ENCODE measurements at regions not wholly inside any gene's neighbourhood (a gene's known extent, or its start where the extent isn't known, plus 50 kb on each side); places are given as distances from the start of the nearest gene placed in this dataset.
"Not testable (repeated sequence)": the region's sequence is repeated elsewhere in the genome, so short reads cannot be mapped to it uniquely, and the experiment has no call there.

DNA sequence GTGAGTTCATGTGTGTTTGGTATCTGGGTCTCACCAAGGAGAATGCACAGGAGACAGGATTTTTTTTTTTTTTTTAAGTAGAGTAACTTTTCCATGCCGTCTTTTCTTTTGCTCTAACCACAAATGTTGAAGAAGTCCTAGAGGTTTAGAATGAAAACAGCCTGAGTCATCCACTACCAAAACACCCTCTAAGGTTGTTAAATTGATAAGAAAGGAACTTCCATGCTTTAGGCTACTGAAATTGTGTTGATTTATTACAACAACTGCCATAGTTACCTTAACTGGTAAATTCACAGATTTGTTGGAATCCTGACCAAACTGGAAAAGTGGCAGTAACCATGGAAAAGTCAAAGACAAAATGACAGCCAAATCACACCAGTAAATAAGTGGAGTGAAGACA lies 375.6 kb downstream of the AMY1C start:
- in situ Hi-C loops (cut with HindIII; ENCODE audit: low pct_ligation_motif_present, low pct_unique_long_range_greater_than_20kb, low sequenced_read_pairs), result no loop called here
- peak; percentile 8 for DNase-seq

DNA sequence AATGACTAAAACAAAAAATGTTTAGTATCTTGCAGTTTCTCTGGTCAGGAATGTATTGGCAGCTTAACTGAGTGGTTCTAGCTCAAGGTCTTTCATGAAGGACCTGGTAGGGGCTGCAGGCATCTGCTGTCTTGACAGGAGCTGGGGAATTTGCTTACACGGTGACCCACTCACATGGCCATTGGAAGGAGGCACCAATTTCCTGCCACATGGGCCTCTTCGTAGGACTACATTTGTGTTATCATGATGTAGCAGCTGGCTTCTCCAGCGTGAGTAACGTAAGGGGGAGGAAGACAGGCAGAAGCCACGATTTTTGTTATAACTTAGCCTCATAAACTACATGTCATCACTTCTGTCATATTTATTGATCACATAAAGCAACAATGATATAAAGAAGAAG lies 376.3 kb downstream of the AMY1C start:
- peak; percentile 30 for DNase-seq
- in situ Hi-C loops (cut with HindIII; ENCODE audit: low pct_ligation_motif_present, low pct_unique_long_range_greater_than_20kb, low sequenced_read_pairs), result no loop called here

DNA sequence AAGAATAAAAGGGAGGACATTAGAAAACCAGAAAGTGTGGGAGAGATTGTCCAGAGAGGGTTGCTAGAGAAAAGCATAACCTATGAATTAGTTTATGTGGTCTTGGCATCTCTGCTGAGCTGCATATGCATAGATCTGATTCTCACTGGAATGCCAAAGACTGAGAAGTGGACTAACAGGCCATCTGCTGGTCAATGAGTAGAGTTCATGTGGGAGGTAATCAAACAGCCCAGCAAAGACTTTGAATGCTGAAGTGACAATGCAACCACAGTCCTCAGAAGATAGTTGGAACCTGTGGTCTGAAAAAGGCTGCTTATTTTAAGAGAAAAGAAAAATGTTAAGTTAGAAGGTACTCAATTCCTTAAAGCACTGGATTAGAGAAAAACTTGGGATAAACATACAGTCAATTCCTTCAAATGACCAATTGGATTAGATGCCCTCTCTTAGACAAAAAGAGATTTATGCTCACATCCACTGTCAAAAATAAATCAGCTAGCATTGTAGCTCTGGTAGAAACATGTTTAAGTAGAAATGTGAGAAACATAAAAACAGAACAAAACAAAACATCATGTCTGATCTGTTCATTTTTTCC lies 382.8 kb downstream of the AMY1C start:
- in situ Hi-C loops (cut with HindIII; ENCODE audit: low pct_ligation_motif_present, low pct_unique_long_range_greater_than_20kb, low sequenced_read_pairs), result no loop called here

DNA sequence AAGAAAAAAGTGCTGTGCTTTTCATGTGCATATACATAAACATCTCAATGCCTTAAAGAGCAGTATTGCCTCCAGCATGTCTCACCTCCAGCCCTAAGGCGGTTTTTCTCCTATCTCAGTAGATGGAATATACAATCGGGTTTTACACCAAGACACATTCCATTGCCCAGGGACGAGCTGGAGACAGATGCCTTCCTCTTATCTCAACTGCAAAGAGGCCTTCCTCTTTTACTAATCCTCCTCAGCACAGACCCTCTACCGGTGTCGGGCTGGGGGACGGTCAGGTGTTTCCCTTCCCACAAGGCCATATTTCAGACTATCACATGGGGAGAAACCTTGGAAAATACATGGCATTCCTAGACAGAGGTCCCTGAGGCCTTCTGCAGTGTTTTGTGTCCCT lies 385.3 kb downstream of the AMY1C start:
- in situ Hi-C loops (cut with HindIII; ENCODE audit: low pct_ligation_motif_present, low pct_unique_long_range_greater_than_20kb, low sequenced_read_pairs), result not testable (repeated sequence)

More for the DNA sequence above, 382.8 kb downstream of the AMY1C start:
- peak; percentile 48 for DNase-seq

DNA sequence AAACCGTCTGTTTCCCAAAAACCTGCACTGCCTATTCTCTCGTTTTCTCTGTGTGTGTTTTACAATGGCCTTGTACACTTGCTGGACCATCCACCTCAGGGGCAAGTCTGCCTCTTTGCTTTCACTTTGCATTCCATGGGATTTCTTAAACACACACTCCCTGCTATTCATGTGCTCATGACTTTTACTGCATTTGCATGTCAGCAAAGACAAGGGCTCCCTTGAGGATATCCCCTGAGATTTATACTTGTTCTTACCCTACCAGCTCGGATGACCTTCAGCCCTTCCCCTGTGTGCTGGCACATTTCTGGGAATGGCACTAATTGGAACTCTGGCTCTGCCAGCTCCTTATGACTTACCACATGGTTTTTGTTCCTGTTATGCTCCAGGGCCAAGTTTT lies 386.9 kb downstream of the AMY1C start:
- in situ Hi-C loops (cut with HindIII; ENCODE audit: low pct_ligation_motif_present, low pct_unique_long_range_greater_than_20kb, low sequenced_read_pairs), result no loop called here
- no peak for DNase-seq

More for the DNA sequence above, 385.3 kb downstream of the AMY1C start:
- DNase-seq, result not testable (repeated sequence)

DNA sequence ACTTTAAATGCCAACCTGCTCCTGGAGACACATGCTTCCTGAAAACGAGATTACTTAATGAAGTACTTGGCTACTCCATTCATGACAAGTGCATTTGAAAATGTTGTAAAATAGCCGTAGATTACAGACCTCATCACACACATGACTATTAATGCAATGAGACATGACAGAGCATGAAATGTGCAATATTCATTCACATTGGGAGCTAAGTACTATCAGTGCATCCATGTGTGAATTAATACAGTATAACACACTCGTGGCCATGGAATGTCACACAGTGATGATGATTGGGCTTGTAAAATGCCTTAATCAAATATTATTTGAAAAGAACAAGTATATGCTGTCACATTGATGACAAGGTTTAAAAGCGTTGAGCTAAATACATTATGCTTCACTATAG lies 407.0 kb downstream of the AMY1C start:
- in situ Hi-C loops (cut with HindIII; ENCODE audit: low pct_ligation_motif_present, low pct_unique_long_range_greater_than_20kb, low sequenced_read_pairs), result no loop called here
- no peak for DNase-seq

DNA sequence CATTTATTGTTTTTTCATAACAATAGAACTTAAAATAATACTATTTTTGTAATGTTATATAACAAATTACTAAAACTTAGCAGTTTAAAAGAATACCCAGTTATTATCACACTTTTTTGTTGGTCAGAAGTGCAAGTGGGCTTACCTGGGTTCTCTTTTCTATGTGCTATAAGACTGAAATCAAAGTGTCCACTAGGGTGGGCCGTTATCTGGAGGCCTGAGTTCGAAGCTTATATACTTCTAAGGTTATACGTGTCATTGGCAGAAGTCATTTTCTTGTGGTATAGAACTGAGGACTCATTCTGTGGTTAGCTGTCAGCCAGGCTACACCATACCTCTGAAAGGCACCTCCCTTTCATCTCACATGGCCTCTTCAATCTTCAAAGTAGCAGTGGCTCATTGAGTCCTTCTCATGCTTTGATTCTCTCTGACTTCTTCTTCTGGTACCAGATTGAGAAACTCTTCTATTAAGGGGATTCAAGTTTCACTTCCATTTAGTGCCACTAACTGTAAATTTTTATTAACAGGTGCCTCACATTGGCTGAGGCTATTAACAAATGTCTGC lies 414.3 kb downstream of the AMY1C start:
- in situ Hi-C loops (cut with HindIII; ENCODE audit: low pct_ligation_motif_present, low pct_unique_long_range_greater_than_20kb, low sequenced_read_pairs), result no loop called here
- DNase-seq, result no peak

DNA sequence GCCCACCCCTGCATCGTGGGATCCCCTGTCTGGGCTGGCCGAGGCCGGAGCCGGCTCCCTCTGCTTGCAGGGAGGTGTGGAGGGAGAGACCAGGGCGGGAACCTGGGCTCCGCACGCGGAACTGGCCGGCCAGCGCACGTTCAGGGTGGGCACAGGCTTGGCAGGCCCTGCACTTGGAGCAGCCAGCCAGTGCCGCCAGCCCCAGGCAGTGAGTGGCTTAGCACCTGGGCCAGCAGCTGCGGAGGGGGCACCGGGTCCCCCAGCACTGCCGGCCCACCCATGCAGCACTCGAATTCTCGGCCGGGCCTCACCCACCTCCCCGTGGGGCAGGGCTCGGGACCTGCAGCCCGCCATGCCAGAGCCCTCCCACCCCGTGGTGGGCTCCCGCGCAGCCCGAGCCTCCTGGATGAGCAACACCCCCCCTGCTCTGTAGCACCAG lies 422.6 kb downstream of the AMY1C start:
- in situ Hi-C loops (cut with HindIII; ENCODE audit: low pct_ligation_motif_present, low pct_unique_long_range_greater_than_20kb, low sequenced_read_pairs), result no loop called here
- no peak for DNase-seq

DNA sequence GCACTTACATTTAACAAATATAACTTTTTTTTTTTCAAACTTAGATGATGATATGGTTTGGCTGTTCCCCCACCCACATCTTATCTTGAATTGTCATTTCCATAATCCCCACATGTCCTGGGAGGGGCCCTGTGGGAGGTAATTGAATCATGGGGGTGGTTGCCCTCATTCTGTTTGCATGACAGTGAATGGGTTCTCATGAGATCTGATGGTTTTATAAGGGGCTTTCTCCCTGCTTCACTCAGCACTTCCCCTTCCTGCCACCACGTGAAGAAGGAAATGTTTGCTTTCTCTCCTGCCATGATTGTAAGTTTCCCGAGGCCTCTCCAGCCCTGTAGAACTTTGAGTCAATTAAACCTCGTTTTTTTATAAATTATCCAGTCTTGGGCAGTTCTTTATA lies 432.6 kb downstream of the AMY1C start:
- DNase-seq, result no peak
- in situ Hi-C loops (cut with HindIII; ENCODE audit: low pct_ligation_motif_present, low pct_unique_long_range_greater_than_20kb, low sequenced_read_pairs), result no loop called here

DNA sequence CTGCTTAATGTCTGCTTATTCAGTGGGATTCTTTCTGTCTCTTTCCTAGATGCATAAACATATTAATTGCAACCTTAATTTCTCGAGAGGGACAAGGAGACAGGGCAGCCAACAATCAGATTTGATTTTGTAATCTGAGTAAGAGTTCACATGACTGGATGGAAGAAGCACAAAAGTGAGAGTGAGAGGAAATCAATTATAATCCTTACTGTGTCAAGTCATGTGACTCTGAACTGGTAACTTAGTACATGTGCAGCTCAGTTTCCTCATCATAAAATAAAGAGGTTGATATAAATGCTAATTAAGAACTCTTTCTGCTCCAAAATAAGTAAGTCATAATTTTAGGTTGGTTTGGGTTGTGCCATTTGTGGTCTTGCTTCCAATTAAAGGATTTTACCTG lies 439.5 kb downstream of the AMY1C start:
- no peak for DNase-seq

DNA sequence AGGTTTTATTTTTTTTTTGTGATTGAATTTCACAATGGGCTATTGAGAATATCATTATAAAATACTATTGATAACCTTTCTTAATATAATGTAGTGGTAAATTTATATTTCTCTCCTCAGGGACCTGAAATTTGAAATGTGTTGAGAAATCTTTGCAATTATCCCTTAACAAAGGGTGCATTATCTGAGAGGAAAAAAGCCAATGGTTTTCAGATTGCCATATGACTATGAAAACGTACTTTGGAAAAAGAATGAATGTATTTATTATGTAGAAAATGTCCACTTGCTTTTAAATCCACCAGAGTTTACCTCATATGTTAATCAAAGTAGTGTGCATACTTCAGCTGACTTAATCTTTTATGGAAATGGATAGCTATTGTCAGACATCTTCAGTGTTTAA lies 441.1 kb downstream of the AMY1C start:
- DNase-seq, result no peak
- in situ Hi-C loops (cut with HindIII; ENCODE audit: low pct_ligation_motif_present, low pct_unique_long_range_greater_than_20kb, low sequenced_read_pairs), result no loop called here

More for the DNA sequence above, 439.5 kb downstream of the AMY1C start:
- in situ Hi-C loops (cut with HindIII; ENCODE audit: low pct_ligation_motif_present, low pct_unique_long_range_greater_than_20kb, low sequenced_read_pairs), result no loop called here

DNA sequence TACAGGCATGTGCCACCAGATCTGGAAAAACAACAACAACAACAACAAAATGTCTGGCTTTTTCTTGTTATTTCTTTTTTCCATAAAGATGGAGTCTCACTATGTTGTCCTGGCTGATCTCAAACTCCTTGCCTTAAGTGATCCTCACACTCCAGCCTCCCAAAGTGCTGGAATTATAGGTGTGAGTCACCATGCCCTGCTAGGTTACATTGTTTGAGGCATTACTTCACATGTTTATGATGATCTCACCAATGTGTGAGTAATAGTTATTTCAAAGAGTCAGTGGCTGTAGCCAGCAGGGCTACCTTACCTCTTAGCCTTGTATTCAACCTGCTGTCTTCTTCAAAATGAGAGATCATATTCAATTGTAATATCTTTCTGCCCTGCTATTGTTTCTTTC lies 445.7 kb downstream of the AMY1C start:
- in situ Hi-C loops (cut with HindIII; ENCODE audit: low pct_ligation_motif_present, low pct_unique_long_range_greater_than_20kb, low sequenced_read_pairs), result no loop called here
- peak; percentile 53 for DNase-seq

DNA sequence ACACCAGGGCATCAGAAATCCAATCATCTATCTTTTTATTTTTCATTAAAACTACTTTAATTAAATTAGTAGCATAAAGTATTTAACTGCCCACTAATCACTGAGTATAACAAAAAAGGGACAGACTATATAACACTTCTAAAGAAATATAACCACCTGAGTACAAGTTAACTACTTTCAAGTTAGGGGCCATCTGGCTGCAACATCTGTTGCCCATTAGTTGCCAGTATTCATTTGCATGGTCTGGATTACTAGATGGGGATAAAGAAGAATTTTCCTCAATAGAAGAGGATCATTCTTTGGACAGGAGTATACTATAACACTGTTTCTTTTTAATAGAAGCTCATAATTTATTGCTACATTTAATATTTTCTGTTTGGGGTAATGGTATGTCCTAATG lies 446.4 kb downstream of the AMY1C start:
- DNase-seq, result no peak
- in situ Hi-C loops (cut with HindIII; ENCODE audit: low pct_ligation_motif_present, low pct_unique_long_range_greater_than_20kb, low sequenced_read_pairs), result no loop called here

DNA sequence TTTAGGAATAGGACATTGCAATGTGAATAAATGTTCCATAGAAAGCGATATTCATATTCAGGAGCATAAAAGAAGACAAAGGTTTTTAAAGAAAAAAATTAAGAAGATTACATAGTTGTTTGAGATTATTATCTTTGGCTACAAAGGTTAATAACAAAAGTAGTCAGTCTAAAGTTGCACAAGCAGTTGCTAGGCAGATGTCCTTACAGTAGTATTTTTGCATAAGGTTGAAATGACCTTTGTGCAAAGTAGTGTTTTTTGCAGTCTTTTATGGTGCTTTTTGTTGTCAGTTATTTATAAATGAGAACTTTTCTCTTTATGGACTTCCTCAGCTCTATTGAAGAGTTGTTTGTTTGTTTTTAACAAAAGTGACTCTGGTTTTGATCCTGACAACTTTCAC lies 447.8 kb downstream of the AMY1C start:
- in situ Hi-C loops (cut with HindIII; ENCODE audit: low pct_ligation_motif_present, low pct_unique_long_range_greater_than_20kb, low sequenced_read_pairs), result no loop called here
- DNase-seq, result no peak

DNA sequence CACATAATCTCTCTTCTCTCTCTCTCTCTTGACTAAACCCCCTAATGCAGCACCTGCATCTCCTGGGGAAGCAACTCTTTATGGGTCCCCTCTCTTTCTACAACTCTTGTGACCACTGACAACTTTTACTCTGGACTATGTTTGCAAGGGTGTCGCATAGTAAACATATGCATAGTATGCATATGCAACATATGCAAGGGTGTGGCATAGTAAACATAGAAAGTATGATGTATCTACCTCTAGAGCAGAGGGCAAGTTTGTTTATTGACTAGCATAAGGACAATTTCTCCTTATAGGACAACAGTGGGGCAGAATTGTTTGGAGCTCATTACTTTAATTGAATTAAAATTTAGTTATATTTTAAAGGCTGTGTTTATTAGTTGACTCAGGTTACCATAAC lies 462.5 kb downstream of the AMY1C start:
- DNase-seq, result no peak

DNA sequence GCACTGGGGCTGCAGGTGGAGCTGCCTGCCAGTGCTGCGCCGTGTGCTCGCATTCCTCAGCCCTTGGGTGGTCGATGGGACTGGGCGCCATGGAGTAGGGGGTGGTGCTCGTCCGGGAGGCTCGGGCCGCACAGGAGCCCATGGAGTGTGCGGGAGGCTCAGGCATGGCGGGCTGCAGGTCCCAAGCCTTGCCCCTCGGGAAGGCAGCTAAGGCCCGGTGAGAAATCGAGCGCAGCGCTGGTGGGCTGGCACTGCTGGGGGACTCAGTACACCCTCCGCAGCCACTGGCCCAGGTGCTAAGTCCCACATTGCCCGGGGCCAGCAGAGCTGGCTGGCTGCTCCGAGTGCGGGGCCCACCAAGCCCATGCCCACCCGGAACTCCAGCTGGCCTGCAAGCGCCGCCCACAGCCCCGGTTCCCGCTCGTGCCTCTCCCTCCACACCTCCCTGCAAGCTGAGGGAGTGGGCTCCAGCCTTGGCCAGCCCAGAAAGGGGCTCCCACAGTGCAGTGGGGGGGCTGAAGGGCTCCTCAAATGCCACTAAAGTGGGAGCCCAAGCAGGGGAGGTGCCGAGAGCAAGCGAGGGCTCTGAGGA lies 467.8 kb downstream of the AMY1C start:
- DNase-seq; in situ Hi-C loops (cut with HindIII; ENCODE audit: low pct_ligation_motif_present, low pct_unique_long_range_greater_than_20kb, low sequenced_read_pairs): not testable (repeated sequence)

More for the DNA sequence above, 462.5 kb downstream of the AMY1C start:
- in situ Hi-C loops (cut with HindIII; ENCODE audit: low pct_ligation_motif_present, low pct_unique_long_range_greater_than_20kb, low sequenced_read_pairs), result no loop called here

DNA sequence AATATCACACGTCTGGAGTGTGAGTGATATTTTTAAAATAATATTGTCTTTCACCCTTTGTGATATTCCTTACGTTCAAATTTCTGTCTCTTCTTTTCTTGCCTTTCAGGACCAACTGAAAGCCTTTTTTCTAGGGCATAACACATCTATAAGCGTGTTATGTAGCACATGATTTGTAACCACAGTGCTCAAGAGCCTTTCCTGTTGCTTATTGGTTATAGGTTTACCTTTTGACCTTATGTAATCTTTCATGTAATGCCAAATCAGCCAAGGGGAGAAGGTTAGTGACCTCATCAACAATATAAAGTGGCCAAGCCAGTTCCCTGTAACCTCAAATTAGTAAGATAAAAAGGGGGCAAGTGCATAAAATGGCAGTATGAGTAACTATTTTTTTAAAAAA lies 480.2 kb downstream of the AMY1C start:
- in situ Hi-C loops (cut with HindIII; ENCODE audit: low pct_ligation_motif_present, low pct_unique_long_range_greater_than_20kb, low sequenced_read_pairs), result no loop called here
- DNase-seq, result no peak

DNA sequence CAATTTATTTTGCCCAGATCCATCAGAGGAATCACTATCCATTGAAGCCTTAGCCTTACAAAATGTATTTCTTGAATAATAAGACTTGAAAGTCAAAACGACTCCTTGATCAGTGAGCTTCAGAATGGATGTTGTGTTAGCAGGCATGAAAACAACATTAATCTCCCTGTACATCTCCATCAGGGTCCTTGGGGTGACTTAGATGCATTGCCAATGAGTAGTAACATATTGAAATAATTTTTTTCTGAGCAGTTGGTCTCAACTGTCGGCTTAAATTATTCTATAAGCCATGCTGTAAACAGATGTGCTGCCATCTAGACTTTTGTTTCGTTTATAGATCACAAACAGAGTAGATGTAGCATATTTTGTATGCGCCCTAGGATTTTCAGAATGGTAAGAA lies 482.0 kb downstream of the AMY1C start:
- no peak for DNase-seq
- in situ Hi-C loops (cut with HindIII; ENCODE audit: low pct_ligation_motif_present, low pct_unique_long_range_greater_than_20kb, low sequenced_read_pairs), result no loop called here

DNA sequence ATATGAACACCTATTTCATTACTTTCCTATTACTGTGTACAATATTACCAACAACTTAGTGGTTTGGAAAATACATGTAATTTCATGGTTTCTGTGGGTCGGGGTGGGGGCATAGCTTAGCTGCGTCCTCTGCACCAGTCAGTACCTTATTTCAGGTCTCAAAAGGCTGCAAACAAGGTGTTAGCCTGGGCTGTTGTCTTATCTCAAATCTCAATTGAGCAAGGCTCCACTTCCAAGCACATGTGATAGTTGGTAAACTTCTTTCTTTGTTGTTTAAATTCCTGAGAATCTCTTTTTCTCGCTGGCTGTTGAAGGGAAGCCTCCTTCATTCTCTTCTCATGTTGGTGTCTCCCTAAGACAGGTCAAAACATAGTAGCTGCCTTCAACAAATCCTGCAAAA lies 485.4 kb downstream of the AMY1C start:
- in situ Hi-C loops (cut with HindIII; ENCODE audit: low pct_ligation_motif_present, low pct_unique_long_range_greater_than_20kb, low sequenced_read_pairs), result no loop called here
- no peak for DNase-seq

DNA sequence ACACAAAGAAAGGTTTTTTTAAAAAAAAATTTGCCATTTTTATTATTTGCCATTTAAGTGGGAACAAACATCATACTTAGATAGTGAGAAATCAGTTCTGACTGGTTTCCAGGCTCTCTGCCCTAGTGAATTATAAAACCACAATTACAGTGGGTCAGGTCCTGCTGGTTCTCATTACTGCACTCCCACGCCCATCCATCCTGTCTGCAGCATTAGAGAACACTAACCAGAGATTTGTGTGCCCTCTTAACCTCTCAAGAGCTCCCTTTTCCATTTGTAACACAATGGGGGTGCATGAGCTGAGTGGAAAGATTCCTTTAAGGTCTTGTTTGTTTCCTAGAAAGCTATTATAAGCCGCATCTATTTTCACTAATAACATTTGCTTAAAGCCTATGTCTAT lies 489.3 kb downstream of the AMY1C start:
- in situ Hi-C loops (cut with HindIII; ENCODE audit: low pct_ligation_motif_present, low pct_unique_long_range_greater_than_20kb, low sequenced_read_pairs), result no loop called here

More for the DNA sequence above, 489.3 kb downstream of the AMY1C start:
- no peak for DNase-seq

All from ACHN (cell line).